ENCODE measurements at regions not wholly inside any gene's neighbourhood (a gene's known extent, or its start where the extent isn't known, plus 50 kb on each side); places are given as distances from the start of the nearest gene placed in this dataset.

- Mint-ChIP-seq H3K4me3 (no peak overlapping the region), H3K27me3 (ENCODE audit: low read depth) (no peaks in the 10 kb centered on the region), H3K9me3 (peaks cover 18% of the 10 kb centered on the region), H3K4me1 (no peaks in the 10 kb centered on the region), H3K36me3 (ENCODE audit: low read depth) (no peaks in the 10 kb centered on the region), H3K27ac (ENCODE audit: unreplicated experiment) (no peak overlapping the region)
- no peak for TF ChIP-seq CTCF (conservative IDR thresholded peaks at IDR 0.05)
- DNase-seq (ENCODE audit: low read depth, low spot score) = no peak
These were observed 522.5 kb downstream of the TSN start for GRCh38 chr2:122277956-122278355.

- no peak for DNase-seq (ENCODE audit: low read depth, low spot score)
- Mint-ChIP-seq H3K4me1 (no peaks in the 10 kb centered on the region), H3K4me3 (no peak overlapping the region), H3K36me3 (ENCODE audit: low read depth) (peaks cover 11% of the 10 kb centered on the region), H3K27me3 (ENCODE audit: low read depth) (no peaks in the 10 kb centered on the region), H3K9me3 (peaks cover 29% of the 10 kb centered on the region), H3K27ac (ENCODE audit: unreplicated experiment) (no peak overlapping the region)
- peak; percentile 23 for TF ChIP-seq CTCF (conservative IDR thresholded peaks at IDR 0.05)
These were observed 545.3 kb downstream of the TSN start for GRCh38 chr2:122300758-122301157.

GRCh38 chr2:122307763-122308162 lies 552.3 kb downstream of the TSN start:
- Mint-ChIP-seq H3K36me3 (ENCODE audit: low read depth) (peaks cover 7% of the 10 kb centered on the region), H3K27ac (ENCODE audit: unreplicated experiment) (no peak overlapping the region), H3K4me1 (no peaks in the 10 kb centered on the region), H3K4me3 (no peak overlapping the region), H3K9me3 (peaks cover 22% of the 10 kb centered on the region), H3K27me3 (ENCODE audit: low read depth) (no peaks in the 10 kb centered on the region)
- no peak for DNase-seq (ENCODE audit: low read depth, low spot score)
- no peak for TF ChIP-seq CTCF (conservative IDR thresholded peaks at IDR 0.05)

GRCh38 chr2:122315306-122315705 lies 559.9 kb downstream of the TSN start:
- Mint-ChIP-seq H3K4me3 (no peak overlapping the region), H3K27me3 (ENCODE audit: low read depth) (no peaks in the 10 kb centered on the region), H3K9me3 (peaks cover 3% of the 10 kb centered on the region), H3K36me3 (ENCODE audit: low read depth) (no peaks in the 10 kb centered on the region), H3K27ac (ENCODE audit: unreplicated experiment) (no peak overlapping the region), H3K4me1 (no peaks in the 10 kb centered on the region)
- DNase-seq (ENCODE audit: low read depth, low spot score) = no peak
- TF ChIP-seq CTCF (conservative IDR thresholded peaks at IDR 0.05) = no peak

GRCh38 chr2:122319539-122320132 lies 564.2 kb downstream of the TSN start:
- no peaks in the 10 kb centered on the region for H3K27me3 Mint-ChIP-seq (ENCODE audit: low read depth)
- no peak for TF ChIP-seq CTCF (conservative IDR thresholded peaks at IDR 0.05)
- H3K36me3 Mint-ChIP-seq (ENCODE audit: low read depth) = no peaks in the 10 kb centered on the region
- no peak for DNase-seq (ENCODE audit: low read depth, low spot score)
- no peaks in the 10 kb centered on the region for H3K9me3 Mint-ChIP-seq
- H3K4me1 Mint-ChIP-seq = no peaks in the 10 kb centered on the region
- no peak overlapping the region for H3K4me3 Mint-ChIP-seq
- no peak overlapping the region for H3K27ac Mint-ChIP-seq (ENCODE audit: unreplicated experiment)

Measured in neural crest cell (in vitro differentiated cells).